ENCODE measurements at regions not wholly inside any gene's neighbourhood (a gene's known extent, or its start where the extent isn't known, plus 50 kb on each side); places are given as distances from the start of the nearest gene placed in this dataset.
A peak's percentile ranks its signal among the peaks of the same experiment; 100 is the strongest.

DNA sequence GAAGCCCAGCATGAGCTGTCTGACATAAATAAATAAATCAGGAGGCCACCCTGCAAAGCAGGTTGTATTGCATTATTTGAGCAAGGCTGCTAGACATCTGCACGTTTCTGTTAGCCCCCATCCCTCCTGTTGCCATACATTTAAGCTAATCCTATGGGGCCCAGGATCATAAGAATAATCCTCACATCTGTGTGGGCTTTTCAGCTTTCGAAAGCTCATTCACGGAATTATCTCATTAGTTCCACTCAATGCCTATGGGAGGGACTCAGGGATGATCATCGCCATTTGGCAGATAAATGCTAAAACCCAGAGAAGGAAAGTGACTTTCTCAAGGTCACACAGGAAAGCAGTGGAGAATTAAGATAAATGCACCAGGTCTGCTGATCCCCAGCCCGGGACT is 123.4 kb downstream of the TLE3 start:
- 44 to 53% methylated on average over 5 of the region's 5 CpGs for WGBS, 2 donors
- intact Hi-C loops (cut with DNase I), result no loop called here
- TF ChIP-seq, protein P1, sequence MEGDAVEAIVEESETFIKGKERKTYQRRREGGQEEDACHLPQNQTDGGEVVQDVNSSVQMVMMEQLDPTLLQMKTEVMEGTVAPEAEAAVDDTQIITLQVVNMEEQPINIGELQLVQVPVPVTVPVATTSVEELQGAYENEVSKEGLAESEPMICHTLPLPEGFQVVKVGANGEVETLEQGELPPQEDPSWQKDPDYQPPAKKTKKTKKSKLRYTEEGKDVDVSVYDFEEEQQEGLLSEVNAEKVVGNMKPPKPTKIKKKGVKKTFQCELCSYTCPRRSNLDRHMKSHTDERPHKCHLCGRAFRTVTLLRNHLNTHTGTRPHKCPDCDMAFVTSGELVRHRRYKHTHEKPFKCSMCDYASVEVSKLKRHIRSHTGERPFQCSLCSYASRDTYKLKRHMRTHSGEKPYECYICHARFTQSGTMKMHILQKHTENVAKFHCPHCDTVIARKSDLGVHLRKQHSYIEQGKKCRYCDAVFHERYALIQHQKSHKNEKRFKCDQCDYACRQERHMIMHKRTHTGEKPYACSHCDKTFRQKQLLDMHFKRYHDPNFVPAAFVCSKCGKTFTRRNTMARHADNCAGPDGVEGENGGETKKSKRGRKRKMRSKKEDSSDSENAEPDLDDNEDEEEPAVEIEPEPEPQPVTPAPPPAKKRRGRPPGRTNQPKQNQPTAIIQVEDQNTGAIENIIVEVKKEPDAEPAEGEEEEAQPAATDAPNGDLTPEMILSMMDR (IDR thresholded peaks at IDR 0.05), result no peak
- TF ChIP-seq POLR2A (IDR thresholded peaks at IDR 0.05), result no peak
- no peaks in the 10 kb centered on the region for H3K9me3 ChIP-seq
- no peaks in the 10 kb centered on the region for H3K27me3 ChIP-seq
- no peaks in the 10 kb centered on the region for H3K4me1 ChIP-seq
- DNase-seq, result no peak
- no peak overlapping the region for H3K4me3 ChIP-seq
- H3K27ac ChIP-seq, result no peak overlapping the region
- ATAC-seq, result no peak
- no peaks in the 10 kb centered on the region for H3K36me3 ChIP-seq (replicated peaks in 1 of 2; ENCODE audit: insufficient read depth in 1 of 2, low read depth in 2 of 2)

DNA sequence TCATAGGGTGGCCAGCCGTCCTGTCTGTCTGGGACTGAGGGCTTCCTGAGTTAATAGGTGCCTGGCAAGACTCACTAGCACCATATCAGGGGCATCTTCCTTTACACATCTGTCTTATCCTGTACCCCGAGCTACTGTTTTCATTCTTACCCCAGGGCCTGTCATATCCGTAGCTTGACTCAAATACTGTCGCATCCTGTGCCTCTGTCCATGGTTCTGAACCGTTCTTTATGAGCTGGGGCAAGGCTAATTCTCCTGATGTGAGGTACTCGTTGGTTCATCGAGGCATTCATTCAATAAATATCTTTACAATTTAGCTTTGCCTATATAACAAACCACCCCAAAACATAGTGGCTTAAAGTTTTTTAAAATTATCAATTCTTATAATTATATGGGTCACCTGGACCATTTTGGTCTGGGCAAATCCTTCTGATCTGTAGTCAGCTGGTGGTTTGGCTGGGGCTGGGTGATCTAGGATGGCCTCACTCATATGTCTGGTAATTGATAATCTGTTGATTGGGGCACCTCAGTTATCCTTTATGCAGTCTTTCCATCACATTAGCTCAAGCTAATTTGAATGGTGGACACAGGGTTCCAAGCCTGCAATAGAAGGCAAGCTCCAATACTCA is 121.2 kb downstream of the TLE3 start:
- H3K4me1 ChIP-seq, result no peaks in the 10 kb centered on the region
- H3K4me3 ChIP-seq, result no peak overlapping the region
- 16 to 22% methylated on average over 7 of the region's 7 CpGs for WGBS, 2 donors
- no peaks in the 10 kb centered on the region for H3K36me3 ChIP-seq (replicated peaks in 1 of 2; ENCODE audit: insufficient read depth in 1 of 2, low read depth in 2 of 2)
- peak in 3 of 4 donors; percentile 21 to 38 (median 26) for DNase-seq
- H3K27me3 ChIP-seq, result no peaks in the 10 kb centered on the region
- TF ChIP-seq, protein P1 (IDR thresholded peaks at IDR 0.05), result no peak
- TF ChIP-seq POLR2A (IDR thresholded peaks at IDR 0.05), result no peak
- no peaks in the 10 kb centered on the region for H3K9me3 ChIP-seq
- no peak for ATAC-seq
- H3K27ac ChIP-seq, result no peak overlapping the region
- intact Hi-C loops (cut with DNase I), result no loop called here

DNA sequence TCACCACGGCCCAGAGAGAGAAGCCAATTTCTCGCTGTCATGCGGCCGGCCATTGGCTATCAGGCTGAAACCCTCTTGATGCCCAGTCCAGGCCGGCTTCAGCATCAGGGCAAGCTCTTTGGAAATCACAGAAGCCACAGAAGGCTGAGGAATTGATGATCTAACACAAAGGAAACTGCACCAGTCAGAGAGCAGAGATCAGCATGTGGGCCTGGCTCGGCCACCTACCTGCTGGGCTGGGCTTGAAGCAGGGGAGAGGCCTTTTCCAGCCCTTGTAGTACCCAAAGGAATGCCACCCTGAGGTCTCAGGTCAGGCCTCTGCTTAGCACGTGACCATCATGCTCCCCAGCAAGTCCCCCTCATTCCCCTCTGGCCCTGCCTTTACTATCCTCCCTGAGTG is 119.1 kb downstream of the TLE3 start:
- DNase-seq (no peak), ATAC-seq (no peak)
- WGBS, 2 donors, result 77 to 85% methylated on average over 5 to 7 of the region's 7 CpGs
- intact Hi-C loops (cut with DNase I), result no loop called here
- no peaks in the 10 kb centered on the region for H3K27me3 ChIP-seq
- H3K9me3 ChIP-seq, result no peaks in the 10 kb centered on the region
- H3K4me1 ChIP-seq, result no peaks in the 10 kb centered on the region
- no peak for TF ChIP-seq POLR2A (IDR thresholded peaks at IDR 0.05)
- TF ChIP-seq, protein P1 (IDR thresholded peaks at IDR 0.05), result no peak
- H3K36me3 ChIP-seq (replicated peaks in 1 of 2; ENCODE audit: insufficient read depth in 1 of 2, low read depth in 2 of 2), result no peaks in the 10 kb centered on the region
- H3K4me3 ChIP-seq, result no peak overlapping the region
- no peak overlapping the region for H3K27ac ChIP-seq

DNA sequence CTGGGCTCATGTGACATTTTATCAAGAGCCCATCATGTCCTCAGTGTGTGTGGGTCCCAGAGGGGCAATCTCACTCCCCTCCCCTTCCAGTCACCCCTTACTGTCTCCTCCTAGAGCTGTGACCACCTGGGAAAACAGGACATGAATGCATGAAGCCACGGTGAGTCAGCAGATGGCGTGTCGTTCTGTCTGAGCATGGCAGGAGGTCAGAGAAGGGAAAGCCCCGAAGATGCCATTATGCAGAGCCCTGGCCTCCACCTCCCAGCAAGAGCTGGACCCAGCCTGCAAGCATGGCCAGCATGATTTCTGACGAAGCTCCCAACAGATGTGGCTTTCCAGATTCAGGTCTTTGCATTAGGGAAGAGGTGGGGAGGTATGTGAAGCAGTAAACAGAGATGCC is 118.5 kb downstream of the TLE3 start:
- Histone ChIP-seq H3K4me1 (no peaks in the 10 kb centered on the region), H3K27ac (no peak overlapping the region), H3K9me3 (no peaks in the 10 kb centered on the region), H3K36me3 (replicated peaks in 1 of 2; ENCODE audit: insufficient read depth in 1 of 2, low read depth in 2 of 2) (no peaks in the 10 kb centered on the region), H3K27me3 (no peaks in the 10 kb centered on the region), H3K4me3 (no peak overlapping the region)
- TF ChIP-seq POLR2A (IDR thresholded peaks at IDR 0.05), result no peak
- TF ChIP-seq, protein P1 (IDR thresholded peaks at IDR 0.05), result no peak
- intact Hi-C loops (cut with DNase I), result no loop called here
- ATAC-seq, result no peak
- 20 to 40% methylated on average over 5 of the region's 5 CpGs for WGBS, 2 donors
- peak in 1 of 4 donors; percentile 13 for DNase-seq

DNA sequence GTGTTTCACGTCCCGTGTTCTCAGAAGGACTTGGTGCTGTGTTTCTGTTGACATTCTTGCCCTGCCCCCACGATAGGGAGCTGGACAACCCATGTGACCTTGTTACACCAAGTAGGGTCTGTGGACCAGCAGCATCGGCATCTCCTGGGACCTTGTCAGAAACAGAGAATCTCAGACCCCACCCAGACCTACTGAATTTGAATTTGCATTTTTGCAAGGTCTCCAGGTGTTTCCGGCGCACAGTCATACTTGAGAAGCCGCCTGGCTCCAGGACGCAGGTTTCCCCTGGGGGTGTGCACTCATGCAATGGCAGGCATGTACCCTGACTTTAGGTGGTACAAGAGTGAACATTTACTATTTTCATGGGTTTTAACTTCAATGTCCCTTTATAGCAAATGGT is 117.9 kb downstream of the TLE3 start:
- WGBS, 2 donors, result 61 to 66% methylated on average over 8 of the region's 8 CpGs
- no peaks in the 10 kb centered on the region for H3K36me3 ChIP-seq (replicated peaks in 1 of 2; ENCODE audit: insufficient read depth in 1 of 2, low read depth in 2 of 2)
- ATAC-seq, result no peak
- intact Hi-C loops (cut with DNase I), result no loop called here
- TF ChIP-seq, protein P1 (IDR thresholded peaks at IDR 0.05), result no peak
- TF ChIP-seq POLR2A (IDR thresholded peaks at IDR 0.05), result no peak
- no peaks in the 10 kb centered on the region for H3K4me1 ChIP-seq
- H3K9me3 ChIP-seq, result no peaks in the 10 kb centered on the region
- H3K4me3 ChIP-seq, result no peak overlapping the region
- no peak overlapping the region for H3K27ac ChIP-seq
- DNase-seq, result no peak
- no peaks in the 10 kb centered on the region for H3K27me3 ChIP-seq
